ENCODE measurements at regions not wholly inside any gene's neighbourhood (a gene's known extent, or its start where the extent isn't known, plus 50 kb on each side); places are given as distances from the start of the nearest gene placed in this dataset.

GRCh38 chr20:48201885-48202284 is 416.6 kb upstream of the SULF2 start:
- Histone ChIP-seq H3K9me3 (ENCODE audit: control insufficient read depth, insufficient read depth, low read length) (no peaks in the 10 kb centered on the region), H3K27me3 (ENCODE audit: control insufficient read depth, insufficient read depth, low read length) (no peaks in the 10 kb centered on the region), H3K4me1 (ENCODE audit: control insufficient read depth, insufficient read depth, low read length) (peaks cover 41% of the 10 kb centered on the region), H3K36me3 (ENCODE audit: control insufficient read depth, insufficient read depth, low read length) (no peaks in the 10 kb centered on the region), H3K27ac (ENCODE audit: low read depth, low read length) (no peak overlapping the region), H3K4me3 (ENCODE audit: low read depth, low read length) (no peak overlapping the region)
- 92% methylated on average over 1 of the region's 5 CpGs for WGBS (ENCODE audit: insufficient coverage)
- no peak for DNase-seq (ENCODE audit: low read depth in 4 of 6, low spot score in 6 of 6)

GRCh38 chr20:48201188-48201587 is 415.9 kb upstream of the SULF2 start:
- 84% methylated on average over 8 of the region's 8 CpGs for whole genome bisulfite sequencing (ENCODE audit: insufficient coverage)

GRCh38 chr20:48198929-48199451 is 413.7 kb upstream of the SULF2 start:
- H3K27me3 ChIP-seq (ENCODE audit: control insufficient read depth, insufficient read depth, low read length), result no peaks in the 10 kb centered on the region
- no peaks in the 10 kb centered on the region for H3K36me3 ChIP-seq (ENCODE audit: control insufficient read depth, insufficient read depth, low read length)
- no peaks in the 10 kb centered on the region for H3K9me3 ChIP-seq (ENCODE audit: control insufficient read depth, insufficient read depth, low read length)
- 41% methylated on average over 5 of the region's 8 CpGs for WGBS (ENCODE audit: insufficient coverage)
- H3K27ac ChIP-seq (ENCODE audit: low read depth, low read length), result no peak overlapping the region
- peak in 2 of 6 donors; percentile 75 to 76 for DNase-seq (ENCODE audit: low read depth in 4 of 6, low spot score in 6 of 6)
- no peak overlapping the region for H3K4me3 ChIP-seq (ENCODE audit: low read depth, low read length)
- H3K4me1 ChIP-seq (ENCODE audit: control insufficient read depth, insufficient read depth, low read length), result peaks cover 70% of the 10 kb centered on the region

More at GRCh38 chr20:48201188-48201587, 415.9 kb upstream of the SULF2 start:
- Histone ChIP-seq H3K4me3 (ENCODE audit: low read depth, low read length) (no peak overlapping the region), H3K27ac (ENCODE audit: low read depth, low read length) (no peak overlapping the region), H3K36me3 (ENCODE audit: control insufficient read depth, insufficient read depth, low read length) (no peaks in the 10 kb centered on the region), H3K9me3 (ENCODE audit: control insufficient read depth, insufficient read depth, low read length) (no peaks in the 10 kb centered on the region), H3K27me3 (ENCODE audit: control insufficient read depth, insufficient read depth, low read length) (no peaks in the 10 kb centered on the region), H3K4me1 (ENCODE audit: control insufficient read depth, insufficient read depth, low read length) (peaks cover 48% of the 10 kb centered on the region)
- DNase-seq (ENCODE audit: low read depth in 4 of 6, low spot score in 6 of 6), result no peak

- peaks cover 64% of the 10 kb centered on the region for H3K4me1 ChIP-seq (ENCODE audit: control insufficient read depth, insufficient read depth, low read length)
- H3K4me3 ChIP-seq (ENCODE audit: low read depth, low read length), result no peak overlapping the region
- H3K9me3 ChIP-seq (ENCODE audit: control insufficient read depth, insufficient read depth, low read length), result no peaks in the 10 kb centered on the region
- DNase-seq (ENCODE audit: low read depth in 4 of 6, low spot score in 6 of 6), result peak in 2 of 6 donors; percentile 82 to 85
- 32% methylated on average over 14 of the region's 14 CpGs for WGBS (ENCODE audit: insufficient coverage)
- H3K36me3 ChIP-seq (ENCODE audit: control insufficient read depth, insufficient read depth, low read length), result no peaks in the 10 kb centered on the region
- H3K27ac ChIP-seq (ENCODE audit: low read depth, low read length), result no peak overlapping the region
- H3K27me3 ChIP-seq (ENCODE audit: control insufficient read depth, insufficient read depth, low read length), result no peaks in the 10 kb centered on the region
These were observed 411.8 kb upstream of the SULF2 start for GRCh38 chr20:48197066-48197465.

- Histone ChIP-seq H3K4me3 (ENCODE audit: low read depth, low read length) (no peak overlapping the region), H3K36me3 (ENCODE audit: control insufficient read depth, insufficient read depth, low read length) (no peaks in the 10 kb centered on the region), H3K27ac (ENCODE audit: low read depth, low read length) (no peak overlapping the region), H3K9me3 (ENCODE audit: control insufficient read depth, insufficient read depth, low read length) (no peaks in the 10 kb centered on the region), H3K4me1 (ENCODE audit: control insufficient read depth, insufficient read depth, low read length) (peaks cover 59% of the 10 kb centered on the region), H3K27me3 (ENCODE audit: control insufficient read depth, insufficient read depth, low read length) (no peaks in the 10 kb centered on the region)
- 84% methylated on average over 6 of the region's 10 CpGs for WGBS (ENCODE audit: insufficient coverage)
- no peak for DNase-seq (ENCODE audit: low read depth in 4 of 6, low spot score in 6 of 6)
These were observed 411.2 kb upstream of the SULF2 start for GRCh38 chr20:48196486-48196885.

GRCh38 chr20:48196001-48196400 is 410.7 kb upstream of the SULF2 start:
- no peaks in the 10 kb centered on the region for H3K9me3 ChIP-seq (ENCODE audit: control insufficient read depth, insufficient read depth, low read length)
- WGBS (ENCODE audit: insufficient coverage), result 83% methylated on average over 2 of the region's 5 CpGs
- peaks cover 2% of the 10 kb centered on the region for H3K27me3 ChIP-seq (ENCODE audit: control insufficient read depth, insufficient read depth, low read length)
- no peak overlapping the region for H3K27ac ChIP-seq (ENCODE audit: low read depth, low read length)
- H3K4me3 ChIP-seq (ENCODE audit: low read depth, low read length), result no peak overlapping the region
- no peaks in the 10 kb centered on the region for H3K36me3 ChIP-seq (ENCODE audit: control insufficient read depth, insufficient read depth, low read length)
- peaks cover 59% of the 10 kb centered on the region for H3K4me1 ChIP-seq (ENCODE audit: control insufficient read depth, insufficient read depth, low read length)
- peak in 1 of 6 donors; percentile 27 for DNase-seq (ENCODE audit: low read depth in 4 of 6, low spot score in 6 of 6)

GRCh38 chr20:48195121-48195870 is 410.0 kb upstream of the SULF2 start:
- no peaks in the 10 kb centered on the region for H3K9me3 ChIP-seq (ENCODE audit: control insufficient read depth, insufficient read depth, low read length)
- peaks cover 2% of the 10 kb centered on the region for H3K27me3 ChIP-seq (ENCODE audit: control insufficient read depth, insufficient read depth, low read length)
- H3K27ac ChIP-seq (ENCODE audit: low read depth, low read length), result no peak overlapping the region
- peaks cover 59% of the 10 kb centered on the region for H3K4me1 ChIP-seq (ENCODE audit: control insufficient read depth, insufficient read depth, low read length)
- DNase-seq (ENCODE audit: low read depth in 4 of 6, low spot score in 6 of 6), result no peak
- H3K4me3 ChIP-seq (ENCODE audit: low read depth, low read length), result no peak overlapping the region
- no peaks in the 10 kb centered on the region for H3K36me3 ChIP-seq (ENCODE audit: control insufficient read depth, insufficient read depth, low read length)
- 81% methylated on average over 9 of the region's 9 CpGs for WGBS (ENCODE audit: insufficient coverage)

GRCh38 chr20:48194583-48194982 is 409.3 kb upstream of the SULF2 start:
- no peaks in the 10 kb centered on the region for H3K36me3 ChIP-seq (ENCODE audit: control insufficient read depth, insufficient read depth, low read length)
- no peak overlapping the region for H3K4me3 ChIP-seq (ENCODE audit: low read depth, low read length)
- peaks cover 2% of the 10 kb centered on the region for H3K27me3 ChIP-seq (ENCODE audit: control insufficient read depth, insufficient read depth, low read length)
- DNase-seq (ENCODE audit: low read depth in 4 of 6, low spot score in 6 of 6), result peak in 2 of 6 donors; percentile 72 to 78
- no peak overlapping the region for H3K27ac ChIP-seq (ENCODE audit: low read depth, low read length)
- 46% methylated on average over 13 of the region's 17 CpGs for WGBS (ENCODE audit: insufficient coverage)
- H3K4me1 ChIP-seq (ENCODE audit: control insufficient read depth, insufficient read depth, low read length), result peaks cover 61% of the 10 kb centered on the region
- H3K9me3 ChIP-seq (ENCODE audit: control insufficient read depth, insufficient read depth, low read length), result no peaks in the 10 kb centered on the region

GRCh38 chr20:48193627-48194425 is 408.5 kb upstream of the SULF2 start:
- DNase-seq (ENCODE audit: low read depth in 4 of 6, low spot score in 6 of 6), result no peak
- H3K4me1 ChIP-seq (ENCODE audit: control insufficient read depth, insufficient read depth, low read length), result peaks cover 55% of the 10 kb centered on the region
- no peaks in the 10 kb centered on the region for H3K36me3 ChIP-seq (ENCODE audit: control insufficient read depth, insufficient read depth, low read length)
- peaks cover 2% of the 10 kb centered on the region for H3K27me3 ChIP-seq (ENCODE audit: control insufficient read depth, insufficient read depth, low read length)
- no peak overlapping the region for H3K4me3 ChIP-seq (ENCODE audit: low read depth, low read length)
- no peak overlapping the region for H3K27ac ChIP-seq (ENCODE audit: low read depth, low read length)
- H3K9me3 ChIP-seq (ENCODE audit: control insufficient read depth, insufficient read depth, low read length), result peaks cover 2% of the 10 kb centered on the region
- WGBS (ENCODE audit: insufficient coverage), result 82% methylated on average over 9 of the region's 11 CpGs

Data from spinal cord (tissue), 9 donors.